Astrocyte of the spinal cord (primary cell): ENCODE measurements at regions not wholly inside any gene's neighbourhood (a gene's known extent, or its start where the extent isn't known, plus 50 kb on each side); places are given as distances from the start of the nearest gene placed in this dataset.
"Not testable (repeated sequence)": the region's sequence is repeated elsewhere in the genome, so short reads cannot be mapped to it uniquely, and the experiment has no call there.

Experiments
- DNase-seq: peaks from one replicate; pipeline ENCODE4 v3.0.0; 2011; ENCODE audit warnings: low read depth, low spot score
- H3K4me3 ChIP-seq: 2 replicates; pipeline ENCODE4 v1.5.1; 2011; ENCODE audit warnings: low read depth, mild to moderate bottlenecking, low read length, moderate library complexity
- CTCF ChIP-seq: IDR thresholded peaks from 2 replicates; pipeline ENCODE4 v1.5.1; 2012; ENCODE audit warnings: low read depth, mild to moderate bottlenecking, low read length, inconsistent platforms
- in situ Hi-C: cut with HindIII; loops from 2 replicates; pipeline ENCODE4 v1.10.0; 2017; ENCODE audit warnings: low sequenced_read_pairs

- no peak overlapping the region for H3K4me3 ChIP-seq
- in situ Hi-C loops = no loop called here
- no peak for TF ChIP-seq CTCF
- no peak for DNase-seq
Observed at GRCh38 chr4:134708616-134709015, 507.0 kb upstream of the PABPC4L start.

GRCh38 chr4:134708026-134708425 lies 506.4 kb upstream of the PABPC4L start:
- TF ChIP-seq CTCF = no peak
- DNase-seq = no peak
- no peak overlapping the region for H3K4me3 ChIP-seq
- in situ Hi-C loops = no loop called here

GRCh38 chr4:134702374-134702773 lies 500.8 kb upstream of the PABPC4L start:
- H3K4me3 ChIP-seq = no peak overlapping the region
- no peak for TF ChIP-seq CTCF
- no peak for DNase-seq
- in situ Hi-C loops = no loop called here

GRCh38 chr4:134700251-134700650 lies 498.7 kb upstream of the PABPC4L start:
- in situ Hi-C loops = no loop called here
- TF ChIP-seq CTCF = no peak
- no peak for DNase-seq
- no peak overlapping the region for H3K4me3 ChIP-seq

GRCh38 chr4:134698831-134699230 lies 497.2 kb upstream of the PABPC4L start:
- H3K4me3 ChIP-seq, DNase-seq, in situ Hi-C loops: not testable (repeated sequence)

- TF ChIP-seq CTCF = no peak
- no peak overlapping the region for H3K4me3 ChIP-seq
- in situ Hi-C loops = no loop called here
- no peak for DNase-seq
Observed at GRCh38 chr4:134695433-134695832, 493.8 kb upstream of the PABPC4L start.

GRCh38 chr4:134691915-134692314 lies 490.3 kb upstream of the PABPC4L start:
- no peak overlapping the region for H3K4me3 ChIP-seq
- peak; percentile 31 for DNase-seq
- TF ChIP-seq CTCF = no peak
- in situ Hi-C loops = no loop called here
